ENCODE measurements at regions not wholly inside any gene's neighbourhood (a gene's known extent, or its start where the extent isn't known, plus 50 kb on each side); places are given as distances from the start of the nearest gene placed in this dataset.
"Not testable (repeated sequence)": the region's sequence is repeated elsewhere in the genome, so short reads cannot be mapped to it uniquely, and the experiment has no call there.

GRCh38 chr12:105485321-105485910, 154.9 kb downstream of the C12orf75 start:
- DNase-seq, result no peak

DNA sequence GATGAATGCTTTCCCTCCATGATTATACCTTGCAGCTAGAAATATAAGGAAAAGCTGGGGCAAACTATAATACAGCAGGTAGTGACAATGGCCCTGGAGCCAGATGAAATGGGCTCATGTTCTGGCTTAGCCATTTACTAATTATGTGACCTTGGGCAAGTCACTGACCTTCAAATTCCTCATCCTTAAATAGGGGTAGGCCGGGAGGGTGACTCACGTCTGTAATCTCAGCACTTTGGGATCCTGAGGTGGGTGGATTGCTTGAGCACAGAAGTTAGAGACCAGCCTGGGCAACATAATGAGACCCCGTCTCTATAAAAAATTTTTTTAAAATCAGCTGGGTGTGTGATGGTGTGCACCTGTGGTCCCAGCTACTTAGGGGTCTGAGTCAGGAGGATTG, 155.4 kb downstream of the C12orf75 start:
- DNase-seq, result no peak

GRCh38 chr12:105487963-105488362, 157.5 kb downstream of the C12orf75 start:
- DNase-seq, result no peak

DNA sequence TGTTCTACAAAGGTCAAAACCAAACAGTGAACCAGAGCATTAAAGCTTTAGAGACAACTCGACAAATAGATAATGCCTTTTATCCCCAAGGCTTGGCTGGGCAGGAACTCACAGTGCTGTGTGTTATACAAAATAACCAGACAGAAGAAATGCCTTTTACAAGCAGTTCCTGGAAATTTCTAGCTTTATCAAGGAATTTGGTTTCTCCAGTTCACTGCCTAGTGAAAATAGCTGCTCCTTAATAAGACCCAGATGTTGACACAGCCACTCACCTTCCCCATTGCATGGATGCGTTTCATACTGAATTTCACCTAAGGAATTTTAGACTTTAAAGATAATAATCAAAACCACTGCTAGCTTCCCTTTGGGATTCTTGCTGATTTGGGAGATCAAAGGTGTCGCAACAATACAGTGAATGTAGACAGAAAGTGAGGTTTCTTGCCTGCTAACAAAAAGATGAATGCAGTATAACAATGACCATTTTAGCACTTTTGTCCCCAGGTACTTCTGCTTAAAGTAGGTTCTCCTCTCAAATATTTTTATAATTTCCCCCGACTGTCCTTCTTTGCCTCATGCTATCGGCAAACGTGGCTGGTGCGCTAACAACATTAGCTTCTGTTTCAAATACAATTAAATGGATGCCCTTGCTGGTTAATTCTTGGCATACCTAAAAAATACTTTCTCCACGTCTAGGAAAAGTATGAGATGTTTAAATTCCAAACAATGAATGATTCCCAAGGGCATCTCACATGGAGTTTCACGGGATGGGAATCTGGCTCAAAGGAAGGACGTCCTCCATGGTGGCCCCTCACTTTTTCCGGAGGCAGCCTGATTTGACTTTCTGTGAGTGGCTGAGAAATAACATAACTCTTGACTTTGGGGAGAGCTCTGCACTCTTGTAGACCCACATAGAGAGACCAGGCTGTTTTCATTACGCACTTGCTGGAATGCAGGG, 162.4 kb downstream of the C12orf75 start:
- no peak for DNase-seq

GRCh38 chr12:105499205-105499604, 168.7 kb downstream of the C12orf75 start:
- DNase-seq, result no peak

GRCh38 chr12:105500676-105501075, 170.2 kb downstream of the C12orf75 start:
- not testable (repeated sequence) for DNase-seq

GRCh38 chr12:105502426-105502930, 172.0 kb downstream of the C12orf75 start:
- no peak for DNase-seq

DNA sequence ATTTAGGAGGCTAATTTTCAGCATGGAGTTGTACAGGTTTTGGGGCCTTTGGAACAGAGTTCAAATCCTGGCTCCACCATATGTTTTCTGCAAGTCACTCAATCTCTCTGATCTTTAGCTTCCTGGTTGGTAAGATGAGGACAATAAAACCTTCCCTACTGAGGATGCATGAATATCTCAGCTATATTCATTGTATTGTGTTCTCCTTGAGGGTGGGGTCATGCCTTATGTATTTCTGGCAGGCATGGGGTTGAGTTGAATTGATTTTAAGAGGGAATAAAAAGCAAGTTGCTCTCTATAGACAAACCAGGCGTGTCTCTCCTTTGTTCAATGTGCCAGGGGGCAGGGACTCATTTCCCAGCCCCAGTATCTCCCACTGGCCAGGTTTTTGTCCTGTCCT, 173.1 kb downstream of the C12orf75 start:
- no peak for DNase-seq

DNA sequence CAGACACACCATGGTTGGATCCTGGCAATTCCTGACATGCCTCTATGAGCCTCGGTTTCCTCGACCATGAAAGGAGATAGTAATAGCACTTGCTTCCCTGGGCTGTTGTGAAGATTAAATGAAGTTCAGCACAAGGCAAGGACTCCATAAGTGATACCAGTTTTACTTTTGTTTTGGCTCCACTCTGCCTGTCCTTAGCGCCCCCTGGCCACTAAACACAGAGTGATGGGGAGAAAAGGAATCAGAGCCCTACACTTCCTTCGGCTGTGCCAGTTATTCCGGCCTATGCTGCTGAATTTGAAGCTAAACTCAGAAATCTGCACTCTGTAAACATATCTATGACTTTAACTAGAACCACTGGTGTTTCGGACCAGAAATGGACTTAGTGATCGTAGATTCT, 173.8 kb downstream of the C12orf75 start:
- DNase-seq, result no peak

DNA sequence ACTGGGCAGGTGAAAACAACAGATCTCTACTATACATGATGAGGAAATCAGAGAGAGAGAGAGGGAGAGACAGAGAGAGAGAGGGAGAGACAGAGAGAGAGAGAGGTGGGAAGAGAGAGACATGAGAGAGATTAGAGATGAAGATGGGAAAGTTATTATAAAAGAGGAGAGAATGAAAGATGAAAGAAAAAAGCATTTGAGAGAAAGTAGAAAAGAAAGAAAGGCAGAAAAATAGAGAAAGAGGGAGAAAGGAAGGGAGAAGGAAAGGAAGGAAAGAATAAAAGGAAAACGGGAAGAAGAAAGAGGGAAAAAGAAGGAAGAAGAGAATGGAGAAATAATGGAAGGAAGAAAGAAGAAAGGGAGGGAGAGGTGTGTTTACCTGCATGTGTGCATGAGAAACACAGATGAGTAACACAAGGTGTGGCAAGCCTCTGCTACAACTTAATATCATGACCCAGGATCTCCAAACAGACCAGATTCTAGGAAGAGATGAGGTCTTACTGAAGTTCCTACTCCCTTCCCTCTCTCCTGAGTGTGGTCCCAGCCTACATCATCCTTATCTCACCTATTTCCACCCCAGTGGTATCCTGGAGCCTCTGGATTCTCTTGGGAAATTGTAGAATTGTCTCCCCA, 176.3 kb downstream of the C12orf75 start:
- DNase-seq, result no peak

DNA sequence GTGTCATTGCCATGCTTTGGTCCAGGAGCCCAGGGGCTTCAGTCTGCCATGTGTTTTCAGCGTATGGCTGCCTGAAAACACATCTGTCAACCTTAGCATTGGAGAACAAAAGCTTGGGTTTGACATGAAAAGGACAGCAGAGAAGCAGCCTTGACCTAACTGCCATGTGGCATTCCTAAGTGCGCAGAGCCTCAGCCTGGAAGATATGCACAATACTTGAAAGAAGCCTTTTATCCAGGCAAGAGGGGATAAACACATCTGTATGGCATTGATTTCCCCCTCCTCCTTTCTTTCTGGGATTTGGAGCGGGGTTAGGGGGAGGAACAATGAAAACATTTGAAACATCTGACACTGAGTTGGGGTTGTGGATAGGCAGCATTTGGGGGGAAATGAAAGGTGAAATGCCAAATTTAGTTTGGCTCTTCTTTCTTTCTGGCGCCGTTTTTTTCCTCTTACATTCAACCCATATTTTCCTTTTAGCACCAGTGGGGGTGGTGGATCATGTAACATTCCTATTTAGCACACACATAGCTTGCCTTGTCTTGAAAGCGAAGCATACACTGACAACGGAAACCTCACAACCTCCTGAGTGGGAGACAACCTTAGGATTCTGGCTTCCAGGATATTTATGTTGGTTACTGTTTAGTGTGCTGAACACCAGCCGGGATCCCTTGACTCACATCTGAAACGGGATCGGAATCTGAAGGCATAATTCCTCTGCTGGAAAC, 177.0 kb downstream of the C12orf75 start:
- no peak for DNase-seq

DNA sequence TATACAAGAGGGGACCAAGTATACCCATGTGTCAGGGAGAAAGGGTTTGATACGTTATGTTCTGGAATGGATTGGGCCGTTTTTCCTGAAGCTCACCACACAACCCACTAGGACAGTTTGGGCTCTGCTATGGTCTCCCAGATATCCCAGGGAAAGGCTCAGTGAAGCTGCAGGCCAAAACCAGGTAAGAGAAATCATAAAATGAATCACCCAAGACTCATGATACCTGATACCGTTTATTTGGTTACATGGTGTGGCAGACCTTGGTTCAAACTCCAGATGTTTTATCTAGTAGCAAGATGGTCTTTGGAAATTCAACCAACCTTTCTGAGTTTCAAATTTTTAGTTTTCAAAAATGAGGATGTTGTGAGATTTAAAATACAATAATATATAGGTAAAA, 177.6 kb downstream of the C12orf75 start:
- no peak for DNase-seq

- DNase-seq, result no peak
Observed at GRCh38 chr12:105510526-105510925, 180.0 kb downstream of the C12orf75 start.

DNA sequence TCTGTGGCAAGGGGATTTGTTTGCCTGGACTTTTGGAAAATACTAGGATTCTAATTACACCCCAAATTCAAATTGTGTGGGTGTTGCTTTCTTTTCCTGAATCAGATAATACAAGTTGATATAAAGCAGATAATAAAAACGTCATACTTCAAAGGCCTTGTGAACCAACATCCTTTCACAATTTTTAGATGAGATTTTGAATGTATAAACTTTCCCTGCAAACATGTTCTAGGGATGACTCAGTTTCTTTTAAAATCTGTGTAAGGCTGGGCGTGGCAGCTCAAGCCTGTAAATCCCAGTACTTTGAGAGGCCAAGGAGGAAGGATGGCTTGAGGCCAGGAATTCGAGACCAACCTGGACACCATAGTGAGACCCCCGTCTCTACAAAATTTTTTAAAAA, 182.4 kb downstream of the C12orf75 start:
- DNase-seq, result not testable (repeated sequence)

DNA sequence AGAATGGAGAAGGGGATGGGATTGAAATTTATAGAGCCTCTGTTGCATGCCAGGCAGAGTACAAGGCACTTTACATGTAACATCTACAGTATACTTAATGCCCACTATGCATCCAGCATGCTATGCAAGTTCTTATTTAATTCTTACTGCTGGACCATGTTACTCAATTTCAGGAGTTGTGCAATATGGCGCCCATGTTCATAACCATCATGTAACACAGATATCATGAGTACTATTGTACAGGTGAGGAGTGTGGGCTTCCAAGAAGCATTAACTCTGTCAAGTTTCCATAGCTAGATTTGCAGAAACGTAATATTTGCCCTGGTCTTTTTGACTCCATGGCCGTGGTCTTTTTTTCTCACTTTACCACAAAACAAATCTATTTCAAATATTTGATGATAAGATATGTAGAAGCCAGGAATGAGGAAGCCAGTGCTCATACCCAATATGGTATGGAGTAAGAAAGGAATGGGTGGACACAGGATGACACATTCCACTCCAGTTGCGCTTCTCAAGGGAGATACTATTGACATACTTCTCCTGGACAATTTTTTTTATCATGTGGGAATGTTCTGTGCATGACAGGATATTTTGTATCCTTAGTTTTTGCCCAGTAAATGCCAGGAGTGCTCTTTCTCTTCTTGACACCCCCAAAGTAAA, 191.8 kb downstream of the C12orf75 start:
- DNase-seq, result no peak

DNA sequence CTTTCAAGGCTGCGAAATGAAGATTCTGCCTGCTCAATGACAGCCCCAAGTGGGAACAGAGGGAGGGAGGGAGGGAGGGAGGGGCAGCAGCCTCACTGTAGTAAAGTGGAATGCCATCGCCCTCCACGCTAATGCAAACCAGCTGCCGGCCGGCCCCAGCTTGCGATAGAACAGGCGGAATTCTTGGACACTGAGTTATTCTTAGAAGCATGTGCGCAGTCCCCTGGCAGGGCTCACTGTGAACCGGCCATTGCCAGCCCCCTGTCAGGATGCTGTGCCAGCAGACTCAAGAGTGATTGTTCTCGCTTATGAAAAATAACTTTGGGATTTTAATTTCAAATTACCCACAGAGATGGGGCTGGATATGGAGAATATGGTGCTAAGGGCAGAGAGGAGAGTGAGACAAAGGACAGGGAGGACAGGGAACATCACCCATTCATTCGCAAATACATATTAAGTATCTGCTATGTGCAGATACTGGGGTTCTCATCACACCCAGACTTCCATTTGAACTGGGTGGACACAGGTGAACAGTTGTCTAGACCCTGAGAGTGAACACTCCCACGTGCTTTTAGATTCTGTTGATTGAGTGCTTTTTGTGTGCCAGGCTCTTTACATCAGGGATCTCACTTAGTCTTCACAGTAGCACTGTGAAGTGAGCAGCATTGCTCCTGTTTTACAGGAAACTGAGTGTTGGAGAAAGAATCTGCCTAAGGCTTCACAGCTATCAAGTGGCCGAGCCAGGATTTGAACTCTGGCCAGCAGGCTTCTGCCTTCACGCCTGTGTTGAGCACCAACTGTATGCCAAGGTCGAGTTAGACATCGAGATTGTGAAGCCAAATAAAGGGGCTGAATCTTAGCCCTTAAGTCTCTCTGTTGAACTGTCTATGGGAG, 192.9 kb downstream of the C12orf75 start:
- DNase-seq, result no peak

GRCh38 chr12:105524961-105525360, 194.5 kb downstream of the C12orf75 start:
- DNase-seq, result no peak

DNA sequence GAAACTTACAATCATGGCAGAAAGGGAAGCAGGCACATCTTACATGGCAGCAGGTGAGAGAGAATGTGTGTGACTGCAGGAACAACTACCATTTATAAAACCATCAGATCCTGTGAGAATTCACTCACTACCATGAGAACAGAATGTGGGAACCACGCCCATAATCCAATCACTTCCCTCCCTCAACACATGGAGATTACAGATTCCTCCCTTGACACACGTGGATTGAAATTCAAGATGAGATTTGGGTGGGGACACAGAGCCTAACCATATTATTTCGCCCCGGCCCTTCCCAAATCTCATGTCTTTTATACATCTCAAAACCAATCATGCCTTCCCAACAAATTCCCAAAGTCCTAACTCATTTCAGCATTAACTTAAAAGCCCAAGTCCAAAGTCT, 203.6 kb downstream of the C12orf75 start:
- DNase-seq, result no peak

GRCh38 chr12:105535033-105535432, 204.5 kb downstream of the C12orf75 start:
- not testable (repeated sequence) for DNase-seq

GRCh38 chr12:105538880-105539279, 208.4 kb downstream of the C12orf75 start:
- no peak for DNase-seq

DNA sequence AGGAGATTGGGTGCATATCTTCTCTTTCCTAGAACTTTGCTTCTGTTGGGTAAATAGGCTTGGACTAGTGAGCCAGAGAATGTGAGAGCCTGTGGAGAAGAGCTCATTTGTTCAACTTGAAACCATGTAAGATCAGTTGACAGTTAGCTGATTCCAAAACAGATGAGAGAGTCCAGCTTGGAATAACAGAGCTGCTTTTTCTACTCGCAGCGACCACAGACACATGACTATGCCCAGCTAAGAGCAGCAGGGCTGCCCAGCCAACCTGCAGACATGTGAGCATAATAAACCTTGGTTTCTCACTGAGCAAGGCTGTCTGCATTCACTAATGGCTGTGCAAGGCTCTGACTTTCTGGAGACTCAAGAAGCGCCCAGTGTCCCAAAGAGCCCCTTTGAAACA, 209.2 kb downstream of the C12orf75 start:
- DNase-seq, result no peak

Data from CD4-positive, alpha-beta T cell treated with Interleukin-10 for 1 hour (primary cell).